GM12873 (cell line): ENCODE measurements at regions not wholly inside any gene's neighbourhood (a gene's known extent, or its start where the extent isn't known, plus 50 kb on each side); places are given as distances from the start of the nearest gene placed in this dataset.

Source experiments
- TF ChIP-seq, protein P1 (sequence below): IDR thresholded peaks from 2 replicates; pipeline ENCODE4 v1.5.1; 2012; ENCODE audit warnings: low read depth, mild to moderate bottlenecking, moderate library complexity, low read length, control low read depth; ENCODE audit not compliant: insufficient read depth; ENCODE audit errors: missing control alignments

DNA sequence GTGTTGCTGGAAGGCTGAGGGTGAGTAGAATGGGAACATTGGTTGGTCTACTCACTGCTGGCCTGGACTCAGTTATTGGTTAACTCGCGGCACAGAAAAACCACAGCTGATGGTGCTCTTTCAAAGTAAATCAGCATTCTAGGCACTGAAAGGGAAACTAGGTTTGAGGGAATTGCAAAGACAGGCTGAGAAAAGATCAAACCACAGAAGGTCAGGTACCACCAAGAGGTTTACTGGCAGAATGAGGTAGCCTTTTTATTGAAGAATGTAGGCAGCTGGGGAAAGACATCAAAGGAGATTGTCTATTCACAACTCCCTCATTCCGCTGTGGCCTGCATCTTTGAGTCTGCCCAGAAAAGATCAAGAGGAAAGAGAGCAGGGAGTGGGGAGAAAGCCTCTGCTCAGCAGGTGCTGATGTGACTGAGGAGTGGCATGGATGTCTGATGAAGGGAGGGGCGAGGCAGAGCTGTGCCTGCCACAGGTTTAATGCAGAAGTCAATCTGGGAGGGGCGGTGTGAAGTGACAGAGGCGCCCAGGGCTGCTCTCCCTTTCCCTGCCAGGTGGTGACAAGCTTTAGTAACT, 255.5 kb downstream of the MAN2A1 start:
- TF ChIP-seq, protein P1, sequence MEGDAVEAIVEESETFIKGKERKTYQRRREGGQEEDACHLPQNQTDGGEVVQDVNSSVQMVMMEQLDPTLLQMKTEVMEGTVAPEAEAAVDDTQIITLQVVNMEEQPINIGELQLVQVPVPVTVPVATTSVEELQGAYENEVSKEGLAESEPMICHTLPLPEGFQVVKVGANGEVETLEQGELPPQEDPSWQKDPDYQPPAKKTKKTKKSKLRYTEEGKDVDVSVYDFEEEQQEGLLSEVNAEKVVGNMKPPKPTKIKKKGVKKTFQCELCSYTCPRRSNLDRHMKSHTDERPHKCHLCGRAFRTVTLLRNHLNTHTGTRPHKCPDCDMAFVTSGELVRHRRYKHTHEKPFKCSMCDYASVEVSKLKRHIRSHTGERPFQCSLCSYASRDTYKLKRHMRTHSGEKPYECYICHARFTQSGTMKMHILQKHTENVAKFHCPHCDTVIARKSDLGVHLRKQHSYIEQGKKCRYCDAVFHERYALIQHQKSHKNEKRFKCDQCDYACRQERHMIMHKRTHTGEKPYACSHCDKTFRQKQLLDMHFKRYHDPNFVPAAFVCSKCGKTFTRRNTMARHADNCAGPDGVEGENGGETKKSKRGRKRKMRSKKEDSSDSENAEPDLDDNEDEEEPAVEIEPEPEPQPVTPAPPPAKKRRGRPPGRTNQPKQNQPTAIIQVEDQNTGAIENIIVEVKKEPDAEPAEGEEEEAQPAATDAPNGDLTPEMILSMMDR, result no peak

DNA sequence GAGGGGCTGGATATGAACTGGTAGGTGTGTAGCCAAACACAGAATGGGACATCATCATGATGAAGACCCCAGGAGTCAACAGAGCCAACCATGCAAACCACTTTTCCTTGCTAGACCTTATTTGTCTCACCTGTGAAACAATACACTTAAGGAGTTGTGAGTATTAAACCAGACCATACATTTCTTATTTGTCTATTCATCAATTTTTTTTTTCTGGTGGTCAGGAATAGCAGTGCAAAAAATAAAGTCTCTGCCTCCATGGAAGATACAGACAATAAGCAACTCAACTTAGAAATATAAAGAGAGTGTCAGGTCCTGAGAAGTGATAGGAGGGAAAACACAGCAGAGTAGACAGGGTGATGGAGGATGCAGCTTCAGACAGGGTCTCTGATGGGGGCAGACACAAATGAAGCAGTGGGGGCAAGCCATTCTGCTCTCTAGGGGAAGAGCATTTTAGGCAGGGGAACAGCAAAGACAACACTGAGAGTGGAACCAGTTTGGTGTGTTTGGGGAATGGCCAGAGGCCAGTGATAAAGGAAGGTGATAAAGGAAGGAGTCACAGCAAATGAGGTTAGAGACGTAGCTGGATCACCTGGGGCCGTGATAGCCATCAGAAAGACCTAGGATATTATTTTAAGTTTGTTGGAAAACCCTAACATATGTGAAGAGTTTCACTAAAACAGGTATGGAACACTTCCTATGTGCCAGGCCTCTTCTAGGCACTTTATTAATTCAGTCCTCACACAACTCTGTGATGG, 256.2 kb downstream of the MAN2A1 start:
- TF ChIP-seq, protein P1, result no peak

DNA sequence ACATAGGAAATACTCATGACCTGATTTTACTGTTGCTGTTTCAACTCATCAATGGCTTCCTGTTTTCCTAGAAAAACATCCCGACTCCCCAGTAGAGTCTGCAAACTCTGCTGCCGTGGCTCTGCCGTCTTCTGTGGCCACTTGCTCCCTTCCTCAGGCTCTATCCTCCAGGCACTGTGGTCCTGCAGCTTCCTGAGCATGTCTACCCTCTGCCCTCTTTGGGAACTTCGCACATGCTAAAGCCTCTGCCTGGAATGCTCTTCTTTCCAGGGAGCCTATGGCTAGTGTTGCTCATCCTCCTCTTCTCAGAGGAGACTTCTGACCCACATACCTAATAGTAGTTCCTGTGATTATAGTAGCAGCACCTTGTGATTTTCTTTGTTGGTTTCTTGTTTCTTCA, 256.9 kb downstream of the MAN2A1 start:
- TF ChIP-seq, protein P1, result no peak

DNA sequence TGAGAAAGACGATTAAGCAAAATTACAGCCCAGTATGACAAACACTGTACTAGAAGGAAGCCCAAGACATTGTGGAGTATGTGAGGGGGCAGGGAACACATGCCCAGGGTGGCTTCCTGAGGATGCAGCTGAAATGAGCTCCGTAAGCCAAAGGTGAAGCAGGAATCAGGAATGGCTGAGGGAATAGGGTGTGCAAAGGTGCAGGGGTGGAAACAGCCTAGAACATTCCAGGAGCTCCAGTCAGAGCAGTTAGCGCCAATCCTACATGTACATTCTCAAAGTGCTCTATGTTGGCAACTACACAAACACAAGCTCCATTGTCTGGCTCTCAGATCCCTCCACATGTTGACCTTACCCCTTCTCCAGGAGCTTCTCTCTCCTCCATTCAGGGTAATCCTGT, 257.9 kb downstream of the MAN2A1 start:
- TF ChIP-seq, protein P1, result no peak

DNA sequence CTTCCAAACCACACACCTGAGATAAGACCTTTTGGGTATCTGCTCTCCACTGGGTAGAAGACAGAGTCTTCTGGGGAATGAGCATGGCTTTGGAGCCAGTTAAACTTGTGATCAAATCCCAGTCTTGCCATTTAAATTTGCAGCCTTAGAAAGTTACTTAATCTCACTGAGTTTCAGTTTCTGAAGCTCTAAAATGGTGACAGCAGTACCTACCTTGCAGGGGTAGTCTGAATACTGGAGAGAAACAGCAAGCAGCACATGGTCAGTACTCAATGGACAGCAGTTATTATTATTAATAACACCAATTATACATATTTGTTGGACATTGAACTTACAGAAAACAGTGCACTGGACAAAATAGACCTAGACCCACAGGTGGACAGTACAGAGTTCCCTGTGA, 260.9 kb downstream of the MAN2A1 start:
- TF ChIP-seq, protein P1, result no peak

DNA sequence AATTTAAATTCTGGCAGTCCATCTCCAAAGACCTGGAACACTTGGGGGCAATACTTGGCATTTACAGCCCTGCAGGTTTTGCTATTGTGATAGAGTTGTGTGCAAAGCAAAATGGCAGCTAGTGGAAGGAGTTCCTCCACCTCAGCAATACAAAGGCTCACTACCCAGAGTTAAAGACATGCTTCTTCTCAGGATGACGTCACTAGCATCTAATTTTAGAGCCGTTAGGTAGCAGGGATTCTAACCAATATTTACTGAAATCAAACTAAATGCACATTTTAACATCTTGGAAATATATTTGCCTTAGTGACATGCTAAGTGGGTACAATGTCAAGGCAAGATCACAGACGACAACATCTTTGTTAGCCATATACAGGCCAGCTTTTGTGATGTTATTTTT, 261.6 kb downstream of the MAN2A1 start:
- TF ChIP-seq, protein P1, result no peak

DNA sequence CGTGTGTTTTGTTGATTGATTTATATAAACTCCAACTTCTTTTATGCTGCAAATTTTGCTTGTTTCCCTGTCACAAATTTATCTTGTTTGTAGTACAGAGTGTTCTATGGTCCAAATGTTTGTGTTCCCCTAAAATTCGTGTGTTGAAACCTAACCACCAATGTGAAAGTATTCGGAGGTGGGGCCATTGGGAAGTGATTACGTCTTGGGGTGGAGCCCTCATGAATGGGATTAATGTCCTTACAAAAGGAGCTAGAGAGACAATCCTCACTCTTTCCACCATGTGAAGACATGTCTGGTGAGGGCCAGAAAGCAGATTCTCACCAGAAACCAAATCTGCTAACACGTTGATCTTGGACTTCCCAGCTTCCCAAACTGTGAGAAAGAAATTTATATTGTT, 262.0 kb downstream of the MAN2A1 start:
- TF ChIP-seq, protein P1, result no peak
